ENCODE measurements at regions not wholly inside any gene's neighbourhood (a gene's known extent, or its start where the extent isn't known, plus 50 kb on each side); places are given as distances from the start of the nearest gene placed in this dataset.

DNA sequence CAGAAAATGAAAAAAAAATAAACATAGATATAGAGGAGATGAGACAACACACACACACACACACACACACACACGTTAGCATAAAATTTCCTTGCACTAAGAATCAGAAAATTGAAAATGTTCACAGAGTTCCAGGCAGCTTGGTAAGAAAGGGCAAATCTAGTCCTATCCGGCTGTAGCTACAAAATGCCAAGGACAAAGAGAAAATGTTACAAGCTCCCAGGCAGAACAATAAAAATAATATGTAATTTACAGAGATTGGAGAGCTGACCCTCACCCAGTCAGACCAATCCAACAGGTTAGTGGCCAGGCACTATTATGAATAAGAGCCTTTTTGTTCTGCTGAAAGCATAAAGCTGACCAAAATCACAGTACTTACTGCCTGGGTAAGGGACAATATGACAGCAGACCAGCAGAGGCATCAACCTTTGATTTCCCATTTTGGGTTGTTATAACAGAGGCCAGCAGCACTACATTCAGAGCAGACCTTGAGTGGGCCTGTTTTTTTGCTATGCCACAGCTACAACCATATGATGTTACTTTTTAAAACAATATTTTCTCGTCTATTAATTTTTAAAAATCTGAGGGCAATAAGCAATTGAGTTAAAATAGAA lies 892.6 kb downstream of the TAF11L14 start:
- no peaks in the 10 kb centered on the region for H3K36me3 ChIP-seq (ENCODE audit: control insufficient read depth, insufficient read depth, low read length)
- no peaks in the 10 kb centered on the region for H3K27me3 ChIP-seq (ENCODE audit: control insufficient read depth, insufficient read depth, low read length)
- POLR2A ChIA-PET: no interaction called here
- no peak overlapping the region for H3K27ac ChIP-seq (ENCODE audit: low read length)
- in situ Hi-C loops (cut with HindIII; ENCODE audit: low pct_unique_long_range_greater_than_20kb, low sequenced_read_pairs): no loop called here
- no peaks in the 10 kb centered on the region for H3K9me3 ChIP-seq (ENCODE audit: control insufficient read depth, insufficient read depth, low read depth, low read length)
- no TSS peak for BruUV-seq (replicated peaks)
- no peak for DNase-seq (ENCODE audit: low read depth, low spot score)
- TF ChIP-seq CTCF (IDR thresholded peaks at IDR 0.05) (no peak), POLR2AphosphoS5 (IDR thresholded peaks at IDR 0.05; ENCODE audit: low read depth, low read length) (no peak), REST (IDR thresholded peaks at IDR 0.05; ENCODE audit: insufficient read depth in 1 of 2, low read depth in 2 of 2, low read length in 1 of 2) (no peak), SIN3A (IDR thresholded peaks at IDR 0.05; ENCODE audit: borderline replicate concordance, insufficient read depth, low read depth, low read length) (no peak), TCF7L2 (IDR thresholded peaks at IDR 0.05; ENCODE audit: low read depth, low read length) (no peak)
- no peak for ATAC-seq
- no peaks in the 10 kb centered on the region for H3K4me1 ChIP-seq (ENCODE audit: control insufficient read depth, insufficient read depth, low read length)
- intact Hi-C loops (cut with micrococcal nuclease; ENCODE audit: unreplicated experiment): no loop called here
- CTCF ChIA-PET: no interaction called here
- H3K4me3 ChIP-seq (ENCODE audit: low read depth in 2 of 2, low read length in 2 of 2): no peak overlapping the region

DNA sequence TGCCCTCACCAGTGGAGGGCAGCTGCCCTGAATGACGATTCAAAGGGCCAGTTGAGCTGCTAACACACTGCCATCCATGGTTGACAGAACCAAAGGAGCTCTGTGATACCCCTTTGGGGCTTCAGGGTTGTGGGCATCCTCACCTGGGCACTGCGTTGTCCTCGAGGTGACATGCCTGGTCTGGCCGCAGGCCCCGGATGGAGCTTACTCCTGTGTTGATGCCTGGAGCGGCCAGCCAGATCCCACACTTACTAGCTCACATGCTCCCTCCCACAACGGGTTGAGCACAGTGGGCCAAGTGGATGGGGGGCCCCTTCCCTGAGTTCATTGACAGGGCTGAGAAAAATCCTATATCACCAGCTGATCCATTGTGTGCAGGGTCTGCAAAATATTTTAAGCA lies 898.9 kb downstream of the TAF11L14 start:
- BruUV-seq (replicated peaks): no TSS peak

More for the DNA sequence above, 898.9 kb downstream of the TAF11L14 start:
- Histone ChIP-seq H3K27ac (ENCODE audit: low read length) (no peak overlapping the region), H3K9me3 (ENCODE audit: control insufficient read depth, insufficient read depth, low read depth, low read length) (no peaks in the 10 kb centered on the region), H3K36me3 (ENCODE audit: control insufficient read depth, insufficient read depth, low read length) (no peaks in the 10 kb centered on the region), H3K4me3 (ENCODE audit: low read depth in 2 of 2, low read length in 2 of 2) (no peak overlapping the region), H3K27me3 (ENCODE audit: control insufficient read depth, insufficient read depth, low read length) (no peaks in the 10 kb centered on the region), H3K4me1 (ENCODE audit: control insufficient read depth, insufficient read depth, low read length) (no peaks in the 10 kb centered on the region)
- DNase-seq (ENCODE audit: low read depth, low spot score) (no peak), ATAC-seq (no peak)
- ChIA-PET POLR2A (no interaction called here), CTCF (no interaction called here)
- intact Hi-C loops (cut with micrococcal nuclease; ENCODE audit: unreplicated experiment) (no loop called here), in situ Hi-C loops (cut with HindIII; ENCODE audit: low pct_unique_long_range_greater_than_20kb, low sequenced_read_pairs) (no loop called here)
- no peak for TF ChIP-seq POLR2AphosphoS5 (IDR thresholded peaks at IDR 0.05; ENCODE audit: low read depth, low read length)
- TF ChIP-seq TCF7L2 (IDR thresholded peaks at IDR 0.05; ENCODE audit: low read depth, low read length): no peak
- no peak for TF ChIP-seq CTCF (IDR thresholded peaks at IDR 0.05)
- TF ChIP-seq REST (IDR thresholded peaks at IDR 0.05; ENCODE audit: insufficient read depth in 1 of 2, low read depth in 2 of 2, low read length in 1 of 2): no peak
- no peak for TF ChIP-seq SIN3A (IDR thresholded peaks at IDR 0.05; ENCODE audit: borderline replicate concordance, insufficient read depth, low read depth, low read length)
